ENCODE measurements at regions not wholly inside any gene's neighbourhood (a gene's known extent, or its start where the extent isn't known, plus 50 kb on each side); places are given as distances from the start of the nearest gene placed in this dataset.

DNA sequence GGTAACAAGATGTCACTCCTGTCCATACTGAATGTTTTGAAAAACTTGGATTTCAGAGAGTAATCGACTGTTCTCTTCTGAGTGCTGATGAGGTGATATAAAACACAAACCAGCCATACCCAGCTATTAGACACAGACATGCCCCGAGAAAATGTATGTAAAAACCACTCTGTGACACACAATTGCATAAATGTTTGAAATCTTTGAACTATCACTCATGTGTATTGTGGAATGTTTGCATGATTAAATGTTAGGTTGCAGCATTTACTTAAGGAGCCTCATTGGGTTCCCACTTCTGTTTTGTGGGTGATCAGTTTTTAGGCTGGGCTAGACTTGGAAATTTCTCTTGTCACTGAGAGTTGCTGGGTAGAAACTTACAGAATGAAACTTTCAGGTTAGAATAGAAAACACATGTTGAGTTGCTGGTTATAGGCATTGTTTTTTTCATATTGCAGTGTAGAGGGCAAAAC is 270.4 kb upstream of the B3GALT2 start:
- no peaks in the 10 kb centered on the region for H3K36me3 ChIP-seq (ENCODE audit: control insufficient read depth in 2 of 2, extremely low read depth in 1 of 2, insufficient read depth in 2 of 2, low read length in 2 of 2)
- H3K79me2 ChIP-seq (ENCODE audit: control insufficient read depth, insufficient read depth, low read length): no peaks in the 10 kb centered on the region
- no peak for TF ChIP-seq FOS (IDR thresholded peaks at IDR 0.05; ENCODE audit: borderline replicate concordance, insufficient read depth, low read length)
- TF ChIP-seq MYC (IDR thresholded peaks at IDR 0.05; ENCODE audit: low read depth, low read length): no peak
- TF ChIP-seq MAX (IDR thresholded peaks at IDR 0.05; ENCODE audit: insufficient read depth, insufficient read length): no peak
- no peak for TF ChIP-seq POLR2A (IDR thresholded peaks at IDR 0.05; ENCODE audit: low read depth, low read length)
- TF ChIP-seq EZH2 (IDR thresholded peaks at IDR 0.05; ENCODE audit: borderline replicate concordance, low read depth, low read length, severe bottlenecking): no peak
- no peak for TF ChIP-seq JUN (IDR thresholded peaks at IDR 0.05; ENCODE audit: borderline replicate concordance, insufficient read depth, insufficient read length, low read depth)
- no peak for TF ChIP-seq POLR2AphosphoS5 (IDR thresholded peaks at IDR 0.05; ENCODE audit: insufficient read depth, low read depth, low read length)
- TF ChIP-seq, protein P1, sequence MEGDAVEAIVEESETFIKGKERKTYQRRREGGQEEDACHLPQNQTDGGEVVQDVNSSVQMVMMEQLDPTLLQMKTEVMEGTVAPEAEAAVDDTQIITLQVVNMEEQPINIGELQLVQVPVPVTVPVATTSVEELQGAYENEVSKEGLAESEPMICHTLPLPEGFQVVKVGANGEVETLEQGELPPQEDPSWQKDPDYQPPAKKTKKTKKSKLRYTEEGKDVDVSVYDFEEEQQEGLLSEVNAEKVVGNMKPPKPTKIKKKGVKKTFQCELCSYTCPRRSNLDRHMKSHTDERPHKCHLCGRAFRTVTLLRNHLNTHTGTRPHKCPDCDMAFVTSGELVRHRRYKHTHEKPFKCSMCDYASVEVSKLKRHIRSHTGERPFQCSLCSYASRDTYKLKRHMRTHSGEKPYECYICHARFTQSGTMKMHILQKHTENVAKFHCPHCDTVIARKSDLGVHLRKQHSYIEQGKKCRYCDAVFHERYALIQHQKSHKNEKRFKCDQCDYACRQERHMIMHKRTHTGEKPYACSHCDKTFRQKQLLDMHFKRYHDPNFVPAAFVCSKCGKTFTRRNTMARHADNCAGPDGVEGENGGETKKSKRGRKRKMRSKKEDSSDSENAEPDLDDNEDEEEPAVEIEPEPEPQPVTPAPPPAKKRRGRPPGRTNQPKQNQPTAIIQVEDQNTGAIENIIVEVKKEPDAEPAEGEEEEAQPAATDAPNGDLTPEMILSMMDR (IDR thresholded peaks at IDR 0.05; ENCODE audit: extremely low read depth in 1 of 2, insufficient read depth in 1 of 2, low read depth in 1 of 2, low read length in 2 of 2): no peak
- no peak for TF ChIP-seq GATA2 (IDR thresholded peaks at IDR 0.05; ENCODE audit: insufficient read depth, insufficient read length, low read depth, low read length)
- H3K4me1 ChIP-seq (ENCODE audit: control insufficient read depth, extremely low read depth, insufficient read depth, low read length): no peaks in the 10 kb centered on the region
- CTCF ChIA-PET: no interaction called here
- DNase-seq (ENCODE audit: low read depth, low spot score) (no peak), FAIRE-seq (no peak)
- H2AFZ ChIP-seq (ENCODE audit: low read depth, low read length): no peak overlapping the region
- dilution Hi-C loops (cut with MboI; ENCODE audit: extremely low pct_ligation_motif_present, low sequenced_read_pairs) (no loop called here), intact Hi-C loops (cut with micrococcal nuclease) (no loop called here)
- no peaks in the 10 kb centered on the region for H3K9me1 ChIP-seq (replicated peaks; ENCODE audit: control insufficient read depth, extremely low read depth, insufficient read depth, low read length)
- H4K20me1 ChIP-seq (replicated peaks; ENCODE audit: control insufficient read depth, extremely low read depth, insufficient read depth, low read length): no peaks in the 10 kb centered on the region
- POLR2A ChIA-PET: no interaction called here
- BruUV-seq (replicated peaks): no TSS peak
- H3K27ac ChIP-seq (ENCODE audit: insufficient read depth, low read depth, low read length): no peak overlapping the region
- no peak overlapping the region for H3K9ac ChIP-seq (replicated peaks; ENCODE audit: extremely low read depth, insufficient read depth, low read length)
- no peaks in the 10 kb centered on the region for H3K9me3 ChIP-seq (replicated peaks; ENCODE audit: control insufficient read depth, insufficient read depth, low read length)
- H3K4me2 ChIP-seq (ENCODE audit: insufficient read depth, low read length): no peak overlapping the region
- H3K4me3 ChIP-seq (replicated peaks in 1 of 3; ENCODE audit: insufficient read depth in 1 of 3, low read depth in 1 of 3, low read length in 3 of 3): no peak overlapping the region
- H3K27me3 ChIP-seq (ENCODE audit: control insufficient read depth in 2 of 2, insufficient read depth in 2 of 2, low read length in 2 of 2): no peaks in the 10 kb centered on the region
